PC-3 (cell line): ENCODE measurements at regions not wholly inside any gene's neighbourhood (a gene's known extent, or its start where the extent isn't known, plus 50 kb on each side); places are given as distances from the start of the nearest gene placed in this dataset.

Experiments used
- CTCF ChIP-seq: fragments of 300-600 bp; sonication (generic); conservative IDR thresholded peaks from 2 replicates; pipeline ENCODE4 v1.5.1; 2017; ENCODE audit warnings: antibody characterized with exemption, low read depth, mild to moderate bottlenecking, low read length
- EZH2phosphoT487 ChIP-seq: fragments of 300-600 bp; sonication (generic); IDR thresholded peaks from 2 replicates; pipeline ENCODE4 v1.6.1; 2018; ENCODE audit warnings: mild to moderate bottlenecking, antibody characterized with exemption, low read length, borderline replicate concordance

- TF ChIP-seq CTCF: no peak
- no peak for TF ChIP-seq EZH2phosphoT487
Measured at GRCh38 chr6:63154535-63154934, 56.7 kb upstream of the FKBP1C start.
